ENCODE measurements at regions not wholly inside any gene's neighbourhood (a gene's known extent, or its start where the extent isn't known, plus 50 kb on each side); places are given as distances from the start of the nearest gene placed in this dataset.

GRCh38 chr4:83894831-83895230 is 358.9 kb downstream of the GPAT3 start:
- DNase-seq = no peak

DNA sequence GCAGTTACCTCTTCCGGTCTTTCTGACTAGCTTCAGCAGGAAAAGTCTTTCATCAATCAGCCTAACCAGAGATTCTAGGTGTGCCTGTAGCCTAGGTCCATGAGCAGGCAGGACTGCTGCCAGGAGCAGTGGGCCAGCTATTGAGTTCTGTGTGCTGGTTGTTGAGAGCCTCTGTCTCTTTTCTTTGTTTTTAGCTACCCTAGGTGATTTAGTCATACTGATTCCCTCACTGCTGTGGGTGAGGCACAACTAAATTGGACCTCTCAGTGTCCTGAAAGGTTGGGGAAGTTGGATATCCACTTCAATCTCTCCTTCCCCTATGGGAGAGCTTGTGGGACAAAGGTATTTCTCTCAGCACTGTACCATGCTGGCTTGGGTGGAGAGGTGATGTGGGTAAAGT is 354.9 kb downstream of the GPAT3 start:
- DNase-seq = no peak

- no peak for DNase-seq
These were observed 354.3 kb downstream of the GPAT3 start for GRCh38 chr4:83890231-83890630.

GRCh38 chr4:83889802-83890201 is 353.9 kb downstream of the GPAT3 start:
- no peak for DNase-seq

GRCh38 chr4:83885256-83886182 is 349.6 kb downstream of the GPAT3 start:
- DNase-seq = no peak

- no peak for DNase-seq
These were observed 340.1 kb downstream of the GPAT3 start for GRCh38 chr4:83876047-83876446.

GRCh38 chr4:83875437-83875836 is 339.5 kb downstream of the GPAT3 start:
- no peak for DNase-seq

DNA sequence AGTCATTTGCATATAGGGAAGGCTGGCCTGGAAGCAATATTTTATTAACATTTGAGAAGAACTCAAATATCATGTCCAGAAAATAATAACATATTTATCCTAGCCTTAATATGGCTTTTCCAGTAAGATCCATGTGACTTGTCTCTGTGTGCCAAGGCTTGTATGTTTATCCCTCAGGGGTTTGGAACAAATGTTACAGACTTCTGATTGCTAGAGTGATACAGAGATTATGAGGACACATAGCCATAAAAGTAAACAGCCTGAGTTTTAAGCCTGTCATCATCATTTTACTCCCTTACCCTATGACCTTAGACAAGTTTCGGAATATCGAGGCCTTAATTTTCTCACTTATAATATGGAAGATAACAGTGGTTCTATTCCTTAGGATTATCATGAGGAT is 338.1 kb downstream of the GPAT3 start:
- DNase-seq = no peak

DNA sequence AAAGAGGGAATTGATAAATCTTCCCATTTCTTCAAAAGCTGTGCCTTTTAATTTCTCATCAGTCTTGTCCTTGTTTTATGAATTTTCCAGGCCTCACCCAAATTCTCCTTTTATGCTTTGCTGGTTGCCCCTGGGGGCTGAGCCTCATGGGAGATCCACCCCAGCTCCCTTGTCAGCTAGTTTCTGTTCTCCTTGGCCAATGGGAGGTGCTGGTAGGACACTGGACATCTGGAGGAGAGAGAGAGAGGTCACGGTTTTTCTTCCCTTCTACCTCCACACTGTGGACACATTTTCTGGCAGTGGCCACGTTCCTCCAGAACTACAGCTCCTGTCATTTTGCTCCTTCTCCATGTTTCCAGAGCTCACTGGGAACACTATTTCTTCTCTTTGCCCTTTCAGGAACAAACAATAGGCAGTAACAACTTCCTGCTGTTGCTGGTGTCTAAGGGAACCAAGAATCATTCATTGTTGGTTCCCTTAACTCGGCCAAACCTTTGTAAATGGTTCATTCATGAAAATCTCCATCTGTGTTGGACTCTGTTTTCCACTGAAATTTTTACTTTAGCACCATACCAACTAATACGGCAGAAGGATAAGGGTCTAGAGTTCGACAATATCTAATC is 334.5 kb downstream of the GPAT3 start:
- no peak for DNase-seq

DNA sequence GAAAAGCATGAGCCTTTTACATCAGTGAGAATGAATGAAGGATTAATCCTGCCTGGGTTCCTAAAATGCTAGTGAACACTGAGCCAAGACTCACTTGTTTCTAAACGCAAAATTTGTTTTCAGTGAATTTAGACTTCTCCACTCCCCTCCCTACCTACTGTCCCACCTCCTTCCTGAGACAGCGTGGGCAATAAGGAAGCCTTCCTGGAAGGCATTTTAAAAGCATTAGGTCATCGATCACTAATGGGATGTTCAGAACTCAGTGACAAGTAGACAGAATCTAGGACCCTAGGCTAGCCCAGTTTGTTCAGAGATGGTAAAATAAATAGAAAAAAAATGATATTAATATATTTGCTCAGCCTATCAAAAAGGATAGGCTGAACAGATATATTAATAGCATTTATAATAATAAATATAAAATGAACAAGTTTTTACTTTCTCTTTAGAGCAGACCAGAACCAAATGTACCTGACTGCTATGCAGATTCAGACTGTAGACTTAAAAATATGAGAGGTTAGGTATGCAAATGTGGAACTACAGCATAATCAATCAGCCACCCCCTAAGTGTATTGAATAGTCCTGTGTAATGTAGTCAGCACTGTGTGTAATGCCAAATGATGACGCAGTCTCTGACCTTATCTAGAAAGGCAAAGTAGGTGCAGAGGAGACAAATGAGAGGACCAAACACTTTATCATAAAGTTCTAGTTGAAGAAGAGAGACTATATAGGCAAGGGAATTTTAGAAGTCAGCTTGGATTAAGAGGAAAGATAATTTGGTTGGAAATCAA is 331.1 kb downstream of the GPAT3 start:
- DNase-seq = no peak

GRCh38 chr4:83865417-83866150 is 329.7 kb downstream of the GPAT3 start:
- DNase-seq = no peak

DNA sequence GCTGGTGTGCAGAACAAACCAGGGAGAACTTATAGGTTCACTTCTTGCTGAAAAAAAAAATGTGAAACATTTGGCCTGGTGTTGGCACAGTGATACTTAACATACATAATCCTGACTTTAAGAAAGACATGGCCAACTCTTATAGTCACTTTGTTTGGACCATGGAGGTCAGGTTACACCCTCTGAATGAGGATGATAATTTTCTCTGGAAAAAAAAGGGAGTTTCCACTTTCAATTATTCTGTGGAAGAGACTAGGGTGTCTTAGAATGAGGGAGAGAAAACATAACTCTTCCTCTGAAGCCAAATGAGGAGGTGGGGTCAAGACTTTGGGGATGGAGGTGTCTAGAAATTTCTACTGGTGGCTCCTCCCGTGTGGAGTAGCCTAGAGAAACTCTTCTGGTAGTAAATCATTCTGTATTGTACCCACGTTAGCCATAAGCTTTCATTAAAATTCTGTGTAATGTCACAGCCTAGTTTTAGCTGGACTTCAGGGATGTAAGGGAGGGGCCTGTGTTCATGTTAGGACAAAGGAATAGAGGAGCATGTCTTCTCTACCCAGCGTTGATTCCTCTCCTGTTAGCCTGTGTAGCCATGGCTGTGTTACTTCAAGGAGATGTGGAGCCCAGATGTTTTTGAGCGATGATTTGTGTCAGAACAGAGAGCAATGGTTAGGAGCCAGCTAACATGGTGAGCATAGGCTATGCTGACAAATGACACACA is 328.3 kb downstream of the GPAT3 start:
- DNase-seq = no peak

- no peak for DNase-seq
These were observed 326.6 kb downstream of the GPAT3 start for GRCh38 chr4:83862471-83862870.

DNA sequence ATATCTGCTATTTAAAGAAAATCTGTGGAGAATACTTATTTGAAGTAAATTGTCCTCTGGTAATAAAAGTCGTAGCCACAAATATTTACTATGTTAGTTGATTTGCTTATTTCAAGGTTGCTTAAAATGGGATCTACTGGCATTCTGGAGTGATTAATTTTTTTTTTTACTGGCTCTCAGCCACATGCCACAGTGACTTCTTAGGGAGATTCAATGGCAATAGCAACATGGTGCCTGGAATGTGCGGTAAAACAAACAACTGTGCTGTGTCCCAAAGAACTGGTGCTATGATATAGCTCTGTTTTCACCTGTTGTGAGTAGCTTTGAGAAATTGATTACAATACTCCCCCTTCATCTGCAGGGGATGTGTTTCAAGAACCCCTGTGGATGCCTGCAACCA is 324.3 kb downstream of the GPAT3 start:
- no peak for DNase-seq

DNA sequence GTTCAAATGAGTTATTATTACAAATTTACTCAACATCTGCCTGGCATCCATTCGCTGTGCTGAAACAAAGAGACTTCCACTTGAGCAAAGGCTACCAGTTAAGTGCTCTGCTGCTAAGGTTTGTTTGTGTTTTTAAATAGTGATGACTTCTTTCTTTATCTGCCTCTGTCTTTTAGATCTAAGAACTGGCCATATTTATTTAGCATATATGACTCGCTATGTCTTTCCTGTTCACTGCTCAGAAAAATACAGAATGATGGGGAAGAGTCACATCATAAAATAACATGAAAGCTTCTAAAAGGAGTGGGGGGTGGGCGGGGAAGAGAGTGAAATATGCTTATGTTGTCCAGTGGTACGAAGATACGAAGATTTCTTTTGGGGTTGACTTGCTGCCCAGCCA is 322.2 kb downstream of the GPAT3 start:
- DNase-seq = no peak

- no peak for DNase-seq
These were observed 319.1 kb downstream of the GPAT3 start for GRCh38 chr4:83855044-83855443.

DNA sequence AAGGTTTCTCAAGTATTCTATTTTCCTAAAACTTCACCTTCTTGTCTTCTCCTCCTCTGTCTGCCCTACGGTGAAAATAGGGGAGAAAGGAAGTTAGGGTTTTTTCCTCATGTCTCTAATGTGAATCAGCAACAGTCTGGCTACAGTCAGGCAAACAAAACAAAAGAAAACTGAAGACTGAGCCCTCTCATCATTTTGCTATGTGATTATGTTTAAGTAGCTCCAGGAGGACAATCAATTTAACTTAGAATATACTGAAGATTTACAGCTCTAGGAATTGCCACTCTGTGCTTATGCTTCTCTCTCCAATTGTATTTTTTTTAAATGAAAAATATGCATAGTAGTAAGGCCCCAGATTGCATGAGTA is 316.2 kb downstream of the GPAT3 start:
- DNase-seq = no peak

- no peak for DNase-seq
These were observed 315.6 kb downstream of the GPAT3 start for GRCh38 chr4:83851261-83852084.

DNA sequence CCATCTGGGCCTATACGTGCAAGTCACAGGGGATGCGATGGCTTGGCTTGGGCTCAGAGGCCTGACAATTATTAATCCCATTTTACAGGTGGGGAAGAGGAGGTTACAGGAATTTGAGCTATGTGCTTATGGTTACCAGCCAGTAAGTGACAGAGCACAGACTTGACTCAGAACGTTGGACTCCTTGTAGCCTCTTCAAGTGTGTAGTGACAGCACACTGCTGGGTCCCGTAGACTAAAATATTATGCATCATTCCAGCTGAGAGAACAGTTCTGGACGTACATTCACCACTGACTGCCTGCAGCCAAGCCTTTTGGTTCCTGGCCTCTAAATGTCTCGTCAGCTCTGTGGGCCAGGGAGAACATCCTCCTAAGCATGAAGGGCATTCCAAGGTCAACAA is 314.5 kb downstream of the GPAT3 start:
- no peak for DNase-seq

GRCh38 chr4:83846193-83846830 is 310.4 kb downstream of the GPAT3 start:
- DNase-seq = no peak

- no peak for DNase-seq
These were observed 303.7 kb downstream of the GPAT3 start for GRCh38 chr4:83839615-83840014.

All from NCI-H1092 treated with DMSO at 0.1 percent for 48 hours (cell line).